ENCODE measurements at regions not wholly inside any gene's neighbourhood (a gene's known extent, or its start where the extent isn't known, plus 50 kb on each side); places are given as distances from the start of the nearest gene placed in this dataset.

- DNase-seq (no peak), ATAC-seq (no peak)
- H3K27ac ChIP-seq: no peak overlapping the region
- H3K27me3 ChIP-seq: no peaks in the 10 kb centered on the region
- no peaks in the 10 kb centered on the region for H3K36me3 ChIP-seq (replicated peaks in 1 of 2; ENCODE audit: insufficient read depth in 1 of 2, low read depth in 2 of 2)
- no peaks in the 10 kb centered on the region for H3K9me3 ChIP-seq
- 47 to 57% methylated on average over 2 of the region's 2 CpGs for WGBS, 2 donors
- no peak overlapping the region for H3K4me3 ChIP-seq
- intact Hi-C loops (cut with DNase I): no loop called here
- no peaks in the 10 kb centered on the region for H3K4me1 ChIP-seq
- no peak for TF ChIP-seq CTCF (IDR thresholded peaks at IDR 0.05)
- no peak for TF ChIP-seq POLR2A (IDR thresholded peaks at IDR 0.05)
Measured at GRCh38 chr2:13921245-13921644, 711.3 kb upstream of the LRATD1 start.

GRCh38 chr2:13923823-13924222 is 708.7 kb upstream of the LRATD1 start:
- H3K4me3 ChIP-seq: no peak overlapping the region
- no peaks in the 10 kb centered on the region for H3K36me3 ChIP-seq (replicated peaks in 1 of 2; ENCODE audit: insufficient read depth in 1 of 2, low read depth in 2 of 2)
- no peak overlapping the region for H3K27ac ChIP-seq
- H3K9me3 ChIP-seq: no peaks in the 10 kb centered on the region
- TF ChIP-seq CTCF (IDR thresholded peaks at IDR 0.05): no peak
- no peak for TF ChIP-seq POLR2A (IDR thresholded peaks at IDR 0.05)
- 72 to 73% methylated on average over 6 of the region's 6 CpGs for WGBS, 2 donors
- ATAC-seq (no peak), DNase-seq (no peak)
- intact Hi-C loops (cut with DNase I): no loop called here
- no peaks in the 10 kb centered on the region for H3K4me1 ChIP-seq
- H3K27me3 ChIP-seq: no peaks in the 10 kb centered on the region

GRCh38 chr2:13942111-13942510 is 690.4 kb upstream of the LRATD1 start:
- 78 to 83% methylated on average over 2 of the region's 2 CpGs for WGBS, 2 donors
- Histone ChIP-seq H3K36me3 (replicated peaks in 1 of 2; ENCODE audit: insufficient read depth in 1 of 2, low read depth in 2 of 2) (no peaks in the 10 kb centered on the region), H3K4me1 (no peaks in the 10 kb centered on the region), H3K27me3 (no peaks in the 10 kb centered on the region), H3K27ac (no peak overlapping the region), H3K9me3 (no peaks in the 10 kb centered on the region), H3K4me3 (no peak overlapping the region)
- no peak for ATAC-seq
- no peak for TF ChIP-seq POLR2A (IDR thresholded peaks at IDR 0.05)
- no peak for TF ChIP-seq CTCF (IDR thresholded peaks at IDR 0.05)
- no peak for DNase-seq
- intact Hi-C loops (cut with DNase I): no loop called here

- ATAC-seq (no peak), DNase-seq (no peak)
- Histone ChIP-seq H3K4me3 (no peak overlapping the region), H3K9me3 (no peaks in the 10 kb centered on the region), H3K4me1 (no peaks in the 10 kb centered on the region), H3K27me3 (no peaks in the 10 kb centered on the region), H3K27ac (no peak overlapping the region), H3K36me3 (replicated peaks in 1 of 2; ENCODE audit: insufficient read depth in 1 of 2, low read depth in 2 of 2) (no peaks in the 10 kb centered on the region)
- TF ChIP-seq POLR2A (IDR thresholded peaks at IDR 0.05) (no peak), CTCF (IDR thresholded peaks at IDR 0.05) (no peak)
- 91 to 96% methylated on average over 2 of the region's 2 CpGs for WGBS, 2 donors
- intact Hi-C loops (cut with DNase I): no loop called here
Measured at GRCh38 chr2:13950761-13951160, 681.8 kb upstream of the LRATD1 start.

GRCh38 chr2:13968811-13969210 is 663.7 kb upstream of the LRATD1 start:
- ATAC-seq (no peak), DNase-seq (no peak)
- no peaks in the 10 kb centered on the region for H3K36me3 ChIP-seq (replicated peaks in 1 of 2; ENCODE audit: insufficient read depth in 1 of 2, low read depth in 2 of 2)
- intact Hi-C loops (cut with DNase I): no loop called here
- H3K27me3 ChIP-seq: no peaks in the 10 kb centered on the region
- 68 to 75% methylated on average over 2 of the region's 2 CpGs for WGBS, 2 donors
- H3K27ac ChIP-seq: no peak overlapping the region
- no peaks in the 10 kb centered on the region for H3K9me3 ChIP-seq
- H3K4me3 ChIP-seq: no peak overlapping the region
- TF ChIP-seq POLR2A (IDR thresholded peaks at IDR 0.05) (no peak), CTCF (IDR thresholded peaks at IDR 0.05) (no peak)
- H3K4me1 ChIP-seq: no peaks in the 10 kb centered on the region

Measured in body of pancreas (tissue), 4 donors.